GM19351 (cell line): ENCODE measurements at regions not wholly inside any gene's neighbourhood (a gene's known extent, or its start where the extent isn't known, plus 50 kb on each side); places are given as distances from the start of the nearest gene placed in this dataset.
"Not testable (repeated sequence)": the region's sequence is repeated elsewhere in the genome, so short reads cannot be mapped to it uniquely, and the experiment has no call there.

Experiments
- ATAC-seq: cut with Tn5 transposase; IDR thresholded peaks from one replicate; pipeline ENCODE4 v1.9.1; 2021; ENCODE audit warnings: mild to moderate bottlenecking, moderate library complexity; ENCODE audit not compliant: unreplicated experiment

- no peak for ATAC-seq
Measured at GRCh38 chr2:184371641-184372040, 226.7 kb upstream of the ZNF804A start.

GRCh38 chr2:184372484-184372883 lies 225.8 kb upstream of the ZNF804A start:
- ATAC-seq, result no peak

- no peak for ATAC-seq
Measured at GRCh38 chr2:184394642-184395041, 203.7 kb upstream of the ZNF804A start.

- no peak for ATAC-seq
Measured at GRCh38 chr2:184402381-184402780, 195.9 kb upstream of the ZNF804A start.

- not testable (repeated sequence) for ATAC-seq
Measured at GRCh38 chr2:184407041-184407630, 191.2 kb upstream of the ZNF804A start.

GRCh38 chr2:184410160-184410559 lies 188.2 kb upstream of the ZNF804A start:
- ATAC-seq, result no peak

- ATAC-seq, result no peak
Measured at GRCh38 chr2:184413221-184413620, 185.1 kb upstream of the ZNF804A start.

- ATAC-seq, result no peak
Measured at GRCh38 chr2:184413671-184414229, 184.6 kb upstream of the ZNF804A start.

- ATAC-seq, result no peak
Measured at GRCh38 chr2:184416146-184416913, 182.0 kb upstream of the ZNF804A start.

GRCh38 chr2:184419744-184420143 lies 178.6 kb upstream of the ZNF804A start:
- no peak for ATAC-seq

- not testable (repeated sequence) for ATAC-seq
Measured at GRCh38 chr2:184421456-184421855, 176.9 kb upstream of the ZNF804A start.

GRCh38 chr2:184425083-184425482 lies 173.2 kb upstream of the ZNF804A start:
- ATAC-seq, result no peak

- peak; percentile 96 for ATAC-seq
Measured at GRCh38 chr2:184444217-184444616, 154.1 kb upstream of the ZNF804A start.

GRCh38 chr2:184444623-184445223 lies 153.6 kb upstream of the ZNF804A start:
- ATAC-seq, result peak; percentile 37

- no peak for ATAC-seq
Measured at GRCh38 chr2:184449760-184450159, 148.6 kb upstream of the ZNF804A start.

- ATAC-seq, result no peak
Measured at GRCh38 chr2:184452907-184453306, 145.4 kb upstream of the ZNF804A start.

- ATAC-seq, result no peak
Measured at GRCh38 chr2:184455624-184456023, 142.7 kb upstream of the ZNF804A start.

- not testable (repeated sequence) for ATAC-seq
Measured at GRCh38 chr2:184456693-184457092, 141.6 kb upstream of the ZNF804A start.

GRCh38 chr2:184463102-184463865 lies 135.0 kb upstream of the ZNF804A start:
- no peak for ATAC-seq

GRCh38 chr2:184463866-184464248 lies 134.5 kb upstream of the ZNF804A start:
- ATAC-seq, result no peak

GRCh38 chr2:184468826-184469225 lies 129.5 kb upstream of the ZNF804A start:
- ATAC-seq, result no peak
